ENCODE measurements at regions not wholly inside any gene's neighbourhood (a gene's known extent, or its start where the extent isn't known, plus 50 kb on each side); places are given as distances from the start of the nearest gene placed in this dataset.

DNA sequence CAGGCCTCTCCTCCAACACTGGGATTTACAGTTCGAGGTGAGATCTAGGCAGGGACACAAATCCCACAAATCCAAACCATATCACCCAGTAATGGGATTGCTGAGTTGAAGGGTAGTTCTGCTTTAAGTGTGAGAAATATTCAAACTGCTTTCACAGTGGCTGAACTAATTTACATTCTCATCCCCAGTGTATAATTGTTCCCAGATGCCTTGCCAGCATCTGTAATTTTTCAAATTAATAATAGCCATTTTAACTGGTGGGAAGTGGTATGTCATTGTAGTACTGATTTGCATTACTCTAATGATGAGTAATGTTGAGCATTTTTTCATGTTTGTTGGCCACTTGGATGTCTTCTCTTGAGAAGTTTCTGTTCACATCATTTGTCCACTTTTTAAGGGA is 592.8 kb upstream of the GRM3 start:
- TF ChIP-seq, protein P1, sequence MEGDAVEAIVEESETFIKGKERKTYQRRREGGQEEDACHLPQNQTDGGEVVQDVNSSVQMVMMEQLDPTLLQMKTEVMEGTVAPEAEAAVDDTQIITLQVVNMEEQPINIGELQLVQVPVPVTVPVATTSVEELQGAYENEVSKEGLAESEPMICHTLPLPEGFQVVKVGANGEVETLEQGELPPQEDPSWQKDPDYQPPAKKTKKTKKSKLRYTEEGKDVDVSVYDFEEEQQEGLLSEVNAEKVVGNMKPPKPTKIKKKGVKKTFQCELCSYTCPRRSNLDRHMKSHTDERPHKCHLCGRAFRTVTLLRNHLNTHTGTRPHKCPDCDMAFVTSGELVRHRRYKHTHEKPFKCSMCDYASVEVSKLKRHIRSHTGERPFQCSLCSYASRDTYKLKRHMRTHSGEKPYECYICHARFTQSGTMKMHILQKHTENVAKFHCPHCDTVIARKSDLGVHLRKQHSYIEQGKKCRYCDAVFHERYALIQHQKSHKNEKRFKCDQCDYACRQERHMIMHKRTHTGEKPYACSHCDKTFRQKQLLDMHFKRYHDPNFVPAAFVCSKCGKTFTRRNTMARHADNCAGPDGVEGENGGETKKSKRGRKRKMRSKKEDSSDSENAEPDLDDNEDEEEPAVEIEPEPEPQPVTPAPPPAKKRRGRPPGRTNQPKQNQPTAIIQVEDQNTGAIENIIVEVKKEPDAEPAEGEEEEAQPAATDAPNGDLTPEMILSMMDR (IDR thresholded peaks at IDR 0.05): no peak
- TF ChIP-seq POLR2AphosphoS5 (IDR thresholded peaks at IDR 0.05) (no peak), EP300 (IDR thresholded peaks at IDR 0.05) (no peak)
